GM18507 (cell line): ENCODE measurements at regions not wholly inside any gene's neighbourhood (a gene's known extent, or its start where the extent isn't known, plus 50 kb on each side); places are given as distances from the start of the nearest gene placed in this dataset.
A peak's percentile ranks its signal among the peaks of the same experiment; 100 is the strongest.
"Not testable (repeated sequence)": the region's sequence is repeated elsewhere in the genome, so short reads cannot be mapped to it uniquely, and the experiment has no call there.

Experiments used
- DNase-seq: peaks from one replicate; pipeline ENCODE4 v3.0.0; 2011; ENCODE audit warnings: low read depth; ENCODE audit not compliant: insufficient read length; ENCODE audit errors: extremely low spot score
- FAIRE-seq: peaks from 2 replicates; lab custom pipeline; 2011; peaks lifted over from hg19 to GRCh38; lab: Jason Lieb, UNC

DNA sequence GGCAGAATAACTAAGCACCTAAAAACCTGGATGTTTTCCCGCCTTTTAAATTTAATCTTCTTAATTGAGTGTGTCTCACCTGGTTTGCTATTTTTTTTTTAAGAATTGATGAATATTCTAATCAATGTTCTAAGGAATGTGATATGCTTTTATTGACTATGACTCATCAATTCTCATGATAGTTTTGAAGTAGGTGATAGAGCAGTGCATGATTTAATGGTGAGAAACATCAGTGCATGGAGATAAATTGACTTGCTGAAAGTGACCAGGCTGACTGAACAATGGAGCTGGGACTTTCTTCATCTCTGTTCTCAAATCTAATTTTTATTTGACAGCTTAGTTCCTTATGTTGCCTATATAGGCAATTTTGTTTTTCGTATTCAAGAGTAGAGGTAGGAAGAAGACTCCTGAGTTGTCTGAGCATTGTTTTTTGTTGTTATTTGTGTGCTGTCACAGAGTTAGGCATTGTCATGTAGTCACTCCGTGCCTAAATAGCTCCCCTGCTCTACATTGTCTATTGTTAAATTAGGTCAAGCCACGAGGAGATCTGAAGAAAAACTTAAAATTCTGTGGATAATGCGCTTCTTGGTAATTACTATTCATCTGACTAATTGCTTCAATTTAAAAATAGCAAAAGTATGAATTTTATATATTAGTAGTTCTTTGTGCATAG lies 59.0 kb upstream of the NUTM2F start:
- not testable (repeated sequence) for DNase-seq, FAIRE-seq

DNA sequence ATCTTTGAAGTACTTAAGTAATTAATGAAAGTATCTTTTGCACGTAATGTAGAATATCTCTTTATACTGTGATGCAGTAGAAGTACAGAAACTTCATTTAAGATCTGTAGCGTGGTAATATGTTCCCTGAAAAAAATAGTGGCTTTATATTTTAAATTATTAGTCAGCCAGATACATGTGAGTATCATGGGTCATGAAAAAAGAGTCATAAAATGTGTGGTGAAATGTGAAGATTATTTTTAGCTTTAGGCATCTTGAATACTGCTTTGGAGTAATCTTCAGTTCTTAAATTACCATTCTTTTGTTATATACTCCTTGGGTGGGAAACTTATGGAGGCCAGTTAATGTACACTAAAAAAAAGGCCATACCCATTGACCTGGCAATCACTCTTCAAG lies 59.6 kb upstream of the NUTM2F start:
- FAIRE-seq, DNase-seq: not testable (repeated sequence)

DNA sequence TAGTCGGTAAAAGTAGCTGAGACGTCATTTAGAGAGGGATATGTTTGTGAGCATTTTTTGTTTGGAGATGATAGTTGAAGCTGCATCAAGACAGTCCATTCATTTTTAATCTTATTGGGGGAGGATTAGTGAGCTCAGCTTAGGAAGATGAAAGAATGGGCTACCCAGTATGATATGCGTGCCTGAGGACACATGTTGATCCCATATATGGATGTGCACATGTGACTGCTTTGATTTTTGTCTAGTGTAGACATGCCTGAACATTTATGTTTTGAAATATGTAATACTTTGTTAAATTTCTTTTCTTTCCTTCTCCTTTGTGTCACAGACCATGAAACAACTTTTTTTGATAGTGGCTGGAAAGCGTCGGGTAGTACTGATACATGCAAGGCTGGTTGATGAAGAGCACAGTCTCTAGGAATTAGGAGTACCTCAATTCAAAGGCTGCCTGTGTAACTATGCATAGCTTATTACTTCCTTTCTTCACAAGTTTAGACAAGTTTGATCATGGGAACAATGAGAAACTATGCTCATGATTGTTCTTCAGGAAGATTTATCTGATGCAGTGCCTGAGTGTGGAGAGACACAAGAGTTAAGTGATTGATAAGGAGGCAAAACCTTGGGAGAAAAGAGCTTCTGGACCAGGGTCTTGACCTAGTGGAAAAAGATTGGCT lies 62.1 kb upstream of the NUTM2F start:
- peak; percentile 73 for FAIRE-seq
- not testable (repeated sequence) for DNase-seq

DNA sequence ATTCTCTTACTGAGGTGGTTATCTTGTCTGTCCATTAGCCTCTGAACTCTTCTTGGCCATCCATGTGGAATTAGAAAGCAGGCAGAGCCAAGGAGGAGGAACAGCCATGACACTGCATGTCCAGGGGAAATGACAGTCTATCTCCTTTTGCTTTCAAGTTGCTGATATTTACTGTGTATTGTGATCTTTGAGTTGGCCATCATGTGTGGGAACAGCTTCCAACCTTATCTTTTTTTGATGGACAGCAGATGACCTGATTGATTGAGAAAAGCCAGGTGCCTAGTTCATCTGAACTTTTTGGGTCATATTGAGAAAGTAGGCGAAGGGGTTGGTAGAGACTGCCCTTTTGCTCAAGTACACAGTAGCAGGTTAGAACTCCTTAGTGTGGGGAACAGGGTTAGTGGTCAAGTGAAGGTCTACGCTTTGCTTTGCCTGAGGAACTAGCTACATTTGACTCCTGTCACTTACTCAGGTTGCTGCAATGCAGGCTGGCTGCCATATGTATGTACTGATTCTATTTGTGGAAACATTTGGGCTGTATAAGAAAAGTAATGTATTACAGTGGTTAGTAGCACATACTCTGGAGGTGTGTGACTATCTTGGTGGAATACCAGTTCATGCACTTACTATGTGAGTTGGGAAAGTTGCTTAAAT lies 64.7 kb upstream of the NUTM2F start:
- FAIRE-seq, result peak; percentile 47
- DNase-seq, result not testable (repeated sequence)

DNA sequence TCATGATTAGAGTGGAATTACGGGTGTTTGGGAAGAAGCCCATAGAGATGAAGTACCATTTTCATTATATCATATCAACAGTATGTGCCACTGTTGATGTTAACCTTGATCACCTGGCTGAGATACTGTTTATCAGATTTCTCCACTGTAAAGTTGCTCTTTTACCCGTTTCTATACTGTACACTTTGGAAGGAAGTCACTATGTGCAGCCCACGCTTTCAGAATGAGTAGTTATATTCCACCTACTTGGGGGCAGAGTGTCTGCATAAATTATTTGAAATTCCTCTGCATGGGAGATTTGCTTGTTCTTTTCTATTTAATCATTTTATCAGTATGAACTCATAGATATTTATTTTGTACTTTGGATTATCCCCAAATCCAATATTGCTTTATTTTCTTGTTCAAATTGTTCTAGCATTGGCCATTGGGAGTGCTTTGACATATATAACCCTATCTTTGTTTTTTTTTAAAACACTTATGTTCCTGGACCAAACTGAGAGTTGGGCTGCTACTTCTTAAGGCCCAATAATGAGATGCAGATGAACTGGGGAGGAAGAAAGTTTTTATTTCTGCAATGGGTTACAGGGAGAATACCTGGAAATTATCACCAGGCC lies 69.4 kb upstream of the NUTM2F start:
- not testable (repeated sequence) for DNase-seq
- FAIRE-seq, result peak; percentile 9

DNA sequence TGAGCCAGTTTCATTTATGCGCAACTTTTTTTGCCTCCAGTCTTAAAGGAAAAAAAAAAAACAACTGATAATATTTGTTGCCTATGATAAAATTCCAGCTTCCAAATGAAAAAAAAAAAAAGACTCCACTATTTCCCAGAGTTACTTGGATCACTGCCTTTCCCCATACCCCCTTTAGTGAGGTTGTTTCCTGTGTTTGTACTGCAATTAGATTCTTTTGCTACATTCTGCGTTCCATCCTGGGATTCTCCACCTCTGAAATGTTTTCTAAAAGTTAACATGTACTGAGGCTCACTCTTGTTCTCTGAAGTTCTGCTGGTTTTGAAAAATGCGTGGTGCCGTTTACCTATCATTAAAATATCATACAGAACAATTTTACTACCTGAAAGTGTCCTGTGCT lies 72.0 kb upstream of the NUTM2F start:
- DNase-seq, FAIRE-seq: not testable (repeated sequence)

DNA sequence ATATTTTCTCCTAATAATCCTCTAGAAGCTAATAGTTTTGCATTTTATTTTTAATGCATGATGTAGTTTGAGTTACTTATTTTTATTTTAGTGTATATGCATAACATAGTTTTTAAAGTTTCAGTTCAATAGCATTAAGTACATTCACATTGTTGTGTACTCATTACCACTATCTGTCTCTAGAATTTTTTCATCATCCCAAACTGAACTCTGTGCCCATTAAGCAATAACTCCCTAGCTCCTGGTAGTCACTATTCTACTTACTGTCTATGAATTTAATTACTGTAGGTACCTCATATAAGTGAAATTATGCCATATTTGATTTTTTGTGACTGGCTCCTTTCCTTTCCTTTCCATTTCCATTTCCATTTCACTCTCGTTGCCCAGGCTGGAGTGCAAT lies 74.4 kb upstream of the NUTM2F start:
- FAIRE-seq, DNase-seq: not testable (repeated sequence)

DNA sequence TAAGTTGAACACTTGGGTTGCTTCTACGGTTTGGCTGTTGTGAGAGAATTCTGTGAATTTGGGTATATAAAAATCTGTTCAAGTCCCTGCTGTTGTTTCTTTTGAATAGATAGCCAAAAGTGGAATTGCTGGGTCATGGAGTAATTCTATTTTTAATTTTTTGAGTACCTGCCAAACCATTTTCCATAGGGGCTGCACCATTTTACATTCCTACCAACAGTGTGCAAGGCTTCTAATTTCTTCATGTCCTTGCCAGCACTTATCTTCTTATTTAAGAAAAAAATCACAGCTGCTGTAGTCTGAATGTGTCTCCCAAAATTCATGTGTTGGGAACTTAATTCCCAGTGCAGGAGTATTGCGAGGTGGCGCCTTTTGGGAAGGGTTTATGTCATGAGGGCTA lies 75.1 kb upstream of the NUTM2F start:
- FAIRE-seq, DNase-seq: not testable (repeated sequence)

DNA sequence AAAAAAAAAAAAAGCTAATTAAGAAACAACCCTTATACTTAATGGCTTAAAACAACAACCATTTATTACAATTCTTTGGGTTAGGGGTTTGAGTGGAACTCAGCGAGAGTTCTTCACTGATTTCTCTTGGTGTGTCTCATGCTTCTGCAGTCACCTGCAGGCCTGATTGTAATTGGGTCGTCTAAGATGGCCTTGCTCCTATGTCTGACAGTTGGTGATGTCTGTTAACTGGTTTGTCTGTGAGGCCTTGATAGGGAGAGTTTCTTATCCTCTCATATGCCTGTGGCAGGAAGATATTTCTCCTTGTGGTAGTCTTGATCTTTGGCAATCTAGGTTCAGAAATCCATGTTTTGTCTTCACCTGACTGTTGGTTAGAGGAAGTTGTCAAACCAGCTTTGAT lies 85.2 kb upstream of the NUTM2F start:
- FAIRE-seq, DNase-seq: not testable (repeated sequence)

DNA sequence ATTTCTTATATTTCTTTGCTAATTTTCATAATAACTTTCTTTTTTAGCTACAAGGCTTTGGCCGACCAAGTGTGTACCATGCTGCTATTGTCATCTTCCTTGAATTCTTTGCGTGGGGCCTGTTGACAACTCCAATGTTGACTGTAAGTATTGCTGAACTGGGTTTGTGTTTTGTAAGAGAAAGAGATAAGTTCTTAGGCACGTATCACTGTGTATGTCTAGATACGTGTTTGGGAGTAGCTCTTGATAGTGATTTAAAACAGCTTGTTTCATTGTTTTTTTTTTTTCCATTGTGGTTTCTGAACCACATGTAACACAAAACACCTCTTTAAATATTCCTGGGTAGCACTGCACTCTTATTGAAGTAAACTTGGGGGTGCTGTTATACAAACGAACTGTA lies 86.7 kb upstream of the NUTM2F start:
- not testable (repeated sequence) for DNase-seq, FAIRE-seq

DNA sequence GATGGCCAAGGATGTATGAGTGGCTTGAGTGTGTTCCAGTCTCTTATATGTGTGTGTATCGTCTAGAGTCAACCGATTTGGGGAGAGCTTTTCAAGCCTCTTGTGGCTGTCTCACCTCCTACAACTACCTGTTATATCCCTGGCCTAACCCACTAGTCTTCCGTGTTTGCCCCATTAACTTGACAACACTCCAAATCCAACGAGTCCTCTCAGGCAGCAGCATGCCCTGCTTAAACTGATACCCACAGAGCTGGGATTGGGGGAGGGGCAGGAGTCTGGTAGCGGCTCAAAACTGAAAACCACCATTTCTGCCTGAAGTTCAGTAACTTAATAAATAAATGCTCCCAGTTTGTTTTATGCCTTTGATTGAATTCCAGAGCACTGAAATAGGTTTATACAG lies 91.7 kb upstream of the NUTM2F start:
- not testable (repeated sequence) for DNase-seq, FAIRE-seq

DNA sequence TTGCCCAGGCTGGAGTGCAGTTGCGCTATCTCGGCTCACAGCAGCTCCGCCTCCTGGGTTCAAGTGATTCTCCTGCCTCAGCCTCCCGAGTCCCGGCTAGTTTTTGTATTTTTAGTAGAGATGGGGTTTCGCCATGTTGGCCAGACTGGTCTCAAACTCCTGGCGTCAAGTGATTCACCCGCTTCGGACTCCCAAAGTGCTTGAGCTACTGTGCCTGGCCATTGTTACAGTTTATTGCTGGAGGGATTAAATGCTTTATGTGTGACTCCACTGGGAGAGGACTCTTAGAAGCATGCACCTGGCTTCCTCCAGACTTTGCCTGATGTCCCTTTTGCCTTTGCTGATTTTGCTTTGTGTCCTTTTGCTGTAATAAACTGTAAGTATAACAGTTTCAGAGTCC lies 93.5 kb upstream of the NUTM2F start:
- FAIRE-seq, DNase-seq: not testable (repeated sequence)

DNA sequence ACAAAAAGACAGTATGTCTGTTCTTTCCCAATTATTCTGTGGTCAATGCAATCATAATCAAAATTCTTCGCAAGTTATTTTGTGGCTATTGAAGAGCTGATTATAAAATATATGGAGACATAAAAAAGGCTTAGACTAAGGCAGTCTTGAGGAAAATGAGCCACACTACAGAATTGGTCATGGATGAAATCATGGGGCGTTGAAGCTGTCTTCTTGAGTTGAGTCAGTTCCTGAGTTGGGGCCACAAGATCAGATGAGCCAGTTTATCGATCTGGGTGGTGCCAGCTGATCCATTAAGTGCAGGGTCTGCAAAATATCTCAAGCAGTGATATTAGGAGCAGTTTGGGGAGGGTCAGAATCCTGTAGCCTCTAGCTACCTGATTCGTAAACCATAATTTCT lies 96.9 kb upstream of the NUTM2F start:
- FAIRE-seq, DNase-seq: not testable (repeated sequence)

DNA sequence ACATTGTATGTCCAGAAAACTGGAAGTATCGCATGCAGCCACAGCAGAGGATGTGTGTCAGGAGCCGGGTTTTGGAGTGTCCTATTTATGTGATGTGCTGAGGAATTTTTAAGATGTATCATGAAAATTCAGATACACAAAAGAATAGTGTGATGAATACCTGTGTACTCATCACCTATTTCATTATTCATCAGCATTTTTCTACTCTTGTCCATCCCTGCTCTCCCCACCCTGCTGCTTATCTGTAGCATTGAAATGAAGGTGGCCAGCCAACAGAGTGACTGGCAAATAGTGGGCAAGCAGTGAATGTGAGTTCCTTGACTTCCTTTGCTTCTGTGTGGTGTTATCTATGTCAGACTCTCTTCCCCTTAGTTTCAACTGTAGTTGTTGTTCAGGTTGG lies 108.7 kb upstream of the NUTM2F start:
- DNase-seq, FAIRE-seq: not testable (repeated sequence)

DNA sequence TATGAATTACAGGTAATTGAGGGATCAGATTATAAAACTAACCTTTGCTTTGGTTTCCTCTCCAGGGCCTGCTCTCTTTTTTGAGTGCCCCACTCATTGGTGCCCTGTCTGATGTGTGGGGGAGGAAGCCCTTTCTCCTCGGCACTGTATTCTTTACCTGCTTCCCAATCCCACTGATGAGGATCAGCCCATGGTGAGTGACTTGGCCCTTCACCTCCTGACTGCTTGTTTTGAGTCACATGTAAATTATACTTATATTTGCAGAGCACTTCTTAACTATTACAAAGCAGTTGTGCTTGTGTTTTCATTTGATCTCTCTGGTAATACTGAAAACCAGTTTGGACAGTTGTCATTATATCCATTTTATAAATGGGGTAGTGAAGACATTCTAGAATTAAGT lies 109.9 kb upstream of the NUTM2F start:
- DNase-seq, FAIRE-seq: not testable (repeated sequence)

DNA sequence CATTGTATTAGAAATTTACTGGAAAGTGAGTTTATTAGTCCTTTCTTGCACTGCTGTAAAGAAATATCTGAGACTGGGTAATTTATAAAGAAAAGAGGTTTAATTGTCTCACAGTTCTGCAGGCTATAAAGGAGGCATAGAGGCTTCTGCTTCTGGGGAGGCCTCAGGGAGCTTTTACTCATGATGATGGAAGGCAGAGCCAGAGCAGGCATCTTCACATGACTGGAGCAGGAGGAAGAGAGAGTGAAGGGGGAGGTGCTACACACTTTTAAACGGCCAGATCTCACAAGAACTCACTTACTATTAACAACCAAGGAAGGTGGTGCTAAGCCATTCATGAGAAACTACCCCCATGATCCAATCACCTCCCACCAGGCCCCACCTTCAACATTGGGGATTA lies 112.7 kb upstream of the NUTM2F start:
- DNase-seq, FAIRE-seq: not testable (repeated sequence)

DNA sequence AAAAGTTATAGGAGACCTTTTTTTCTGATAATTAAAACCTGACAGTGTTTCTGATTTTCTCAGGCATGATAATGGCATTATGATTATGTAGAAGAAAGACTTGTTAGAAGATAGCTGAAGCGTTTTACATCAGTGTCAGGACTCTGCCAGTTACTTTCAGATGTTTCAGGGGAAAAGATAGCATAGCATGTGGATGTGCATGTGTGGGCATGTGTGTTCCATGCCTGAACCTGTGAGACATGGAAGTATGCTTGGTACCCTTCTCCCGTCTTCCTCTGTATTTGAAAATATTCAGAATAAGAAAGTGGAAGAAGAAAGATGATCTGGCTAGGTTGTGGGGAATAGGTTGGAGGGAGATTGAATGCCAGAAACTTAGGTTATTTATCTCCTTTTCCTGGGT lies 113.1 kb upstream of the PCAT7 start:
- FAIRE-seq (no peak), DNase-seq (no peak)

DNA sequence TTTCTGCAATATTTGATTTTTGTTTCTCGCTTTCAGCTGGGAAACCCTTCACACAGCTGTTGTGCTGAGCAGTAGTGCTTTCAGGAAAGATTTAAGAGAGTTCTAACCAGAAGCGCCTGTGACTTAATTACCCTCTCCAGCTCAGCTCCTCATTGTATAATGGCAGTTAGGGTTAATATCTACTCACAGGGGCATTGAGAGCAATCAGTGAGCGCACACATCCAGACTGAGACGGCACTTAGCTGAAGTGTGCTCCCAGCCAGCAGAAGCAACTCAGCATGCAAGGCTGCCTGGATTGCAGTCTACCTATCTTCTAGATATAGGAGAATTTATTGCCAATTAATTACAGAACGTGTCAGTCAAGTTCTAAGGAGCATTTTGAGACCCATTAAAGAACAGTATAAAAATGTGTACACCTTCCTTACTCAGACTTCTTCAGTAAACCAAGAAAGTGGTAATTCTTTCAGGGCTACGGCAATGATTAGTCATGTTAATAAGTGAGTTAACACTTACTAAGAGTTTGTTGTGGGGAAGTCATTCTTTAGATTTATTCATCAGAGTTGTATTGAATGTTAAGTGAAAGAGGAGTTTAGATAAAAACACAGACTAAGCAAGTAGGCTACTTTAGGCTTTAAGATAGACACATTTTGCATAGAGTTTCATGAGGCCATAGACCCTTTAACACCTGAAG lies 111.7 kb upstream of the PCAT7 start:
- DNase-seq, result no peak
- no peak for FAIRE-seq

DNA sequence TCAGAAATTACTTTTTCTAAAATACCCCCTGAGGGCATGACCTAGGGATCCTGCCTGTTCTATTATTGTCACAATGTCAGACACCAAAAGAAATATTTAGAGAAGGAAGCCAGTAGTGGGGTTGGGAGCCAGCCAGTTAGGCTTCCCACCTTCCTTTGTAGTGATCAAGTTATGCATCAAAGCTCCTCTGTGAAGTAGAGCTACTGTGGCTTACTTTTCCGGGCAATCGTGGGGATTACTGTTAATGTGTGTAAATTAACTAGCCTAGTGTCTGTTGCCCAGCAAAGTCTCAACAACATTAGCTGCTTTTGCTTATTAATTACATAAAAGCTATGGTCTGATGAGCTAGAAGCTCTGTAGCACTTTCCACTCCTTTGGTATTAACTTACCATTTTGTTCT lies 109.0 kb upstream of the PCAT7 start:
- FAIRE-seq (no peak), DNase-seq (no peak)
